Thoracic aorta (tissue), 2 donors: ENCODE measurements at regions not wholly inside any gene's neighbourhood (a gene's known extent, or its start where the extent isn't known, plus 50 kb on each side); places are given as distances from the start of the nearest gene placed in this dataset.

ENCODE experiments used
- ATAC-seq: fragments of 150-250 bp; one replicate; pipeline ENCODE4 v1.8.0; 2017; ENCODE audit warnings: low read depth; ENCODE audit not compliant: insufficient number of reproducible peaks, low FRiP score
- DNase-seq: peaks from one replicate; pipeline ENCODE4 v3.0.0-alpha.2; 2020; ENCODE audit warnings: low spot score
- H3K27ac ChIP-seq, 2 donors: fragments of 200-600 bp; sonication (generic); 1 replicate in 1 of 2; 2 replicates in 1 of 2; pipeline ENCODE4 v1.5.1; 2016; ENCODE audit warnings: mild to moderate bottlenecking in 2 of 2, moderate library complexity in 2 of 2
- H3K27me3 ChIP-seq: fragments of 200-600 bp; sonication (generic); replicated peaks from 2 replicates; pipeline ENCODE4 v1.6.0; 2016; ENCODE audit warnings: mild to moderate bottlenecking; ENCODE audit not compliant: insufficient read depth
- H3K36me3 ChIP-seq: fragments of 200-600 bp; sonication (generic); one replicate; pipeline ENCODE4 v1.5.1; 2016
- H3K4me1 ChIP-seq, 2 donors: fragments of 200-600 bp; sonication (generic); 1 replicate in 1 of 2; 2 replicates in 1 of 2; pipeline versions ENCODE4 v1.5.1 to v1.6.0; 2016; ENCODE audit warnings: low read depth in 2 of 2, mild to moderate bottlenecking in 1 of 2; ENCODE audit not compliant: control insufficient read depth in 1 of 2
- H3K4me3 ChIP-seq: fragments of 200-600 bp; sonication (generic); 2 replicates; pipeline ENCODE4 v1.5.1; 2016; ENCODE audit warnings: mild to moderate bottlenecking
- H3K9me3 ChIP-seq: fragments of 200-600 bp; sonication (generic); 2 replicates; pipeline ENCODE4 v1.5.1; 2016
- CTCF ChIP-seq: fragments of 200-600 bp; sonication (generic); IDR thresholded peaks from one replicate; pipeline ENCODE4 v1.5.1; 2019; ENCODE audit warnings: antibody characterized with exemption

- Histone ChIP-seq H3K27ac (no peak overlapping the region), H3K4me1 (no peaks in the 10 kb centered on the region), H3K9me3 (no peaks in the 10 kb centered on the region), H3K36me3 (no peaks in the 10 kb centered on the region), H3K27me3 (no peaks in the 10 kb centered on the region), H3K4me3 (no peak overlapping the region)
- no peak for DNase-seq
- no peak for TF ChIP-seq CTCF
- no peak for ATAC-seq
Observed at GRCh38 chr11:134481933-134482527, 70.0 kb upstream of the B3GAT1 start.

- no peak for TF ChIP-seq CTCF
- no peaks in the 10 kb centered on the region for H3K9me3 ChIP-seq
- no peak overlapping the region for H3K4me3 ChIP-seq
- no peaks in the 10 kb centered on the region for H3K36me3 ChIP-seq
- no peaks in the 10 kb centered on the region for H3K27me3 ChIP-seq
- H3K4me1 ChIP-seq, result no peaks in the 10 kb centered on the region
- ATAC-seq (no peak), DNase-seq (no peak)
- no peak overlapping the region for H3K27ac ChIP-seq
Observed at GRCh38 chr11:134481135-134481534, 69.1 kb upstream of the B3GAT1 start.

GRCh38 chr11:134480136-134480712 lies 68.2 kb upstream of the B3GAT1 start:
- Histone ChIP-seq H3K4me3 (no peak overlapping the region), H3K27ac (no peak overlapping the region), H3K9me3 (no peaks in the 10 kb centered on the region), H3K4me1 (no peaks in the 10 kb centered on the region), H3K27me3 (no peaks in the 10 kb centered on the region), H3K36me3 (no peaks in the 10 kb centered on the region)
- ATAC-seq (no peak), DNase-seq (no peak)
- TF ChIP-seq CTCF, result no peak

GRCh38 chr11:134479206-134480135 lies 67.4 kb upstream of the B3GAT1 start:
- H3K27me3 ChIP-seq, result no peaks in the 10 kb centered on the region
- H3K4me3 ChIP-seq, result no peak overlapping the region
- no peaks in the 10 kb centered on the region for H3K4me1 ChIP-seq
- no peak for TF ChIP-seq CTCF
- H3K27ac ChIP-seq, result no peak overlapping the region
- H3K36me3 ChIP-seq, result no peaks in the 10 kb centered on the region
- DNase-seq (no peak), ATAC-seq (no peak)
- no peaks in the 10 kb centered on the region for H3K9me3 ChIP-seq

GRCh38 chr11:134478611-134479010 lies 66.6 kb upstream of the B3GAT1 start:
- H3K4me1 ChIP-seq, result no peaks in the 10 kb centered on the region
- H3K27ac ChIP-seq, result no peak overlapping the region
- H3K9me3 ChIP-seq, result no peaks in the 10 kb centered on the region
- H3K4me3 ChIP-seq, result no peak overlapping the region
- no peaks in the 10 kb centered on the region for H3K27me3 ChIP-seq
- DNase-seq (no peak), ATAC-seq (no peak)
- H3K36me3 ChIP-seq, result no peaks in the 10 kb centered on the region
- no peak for TF ChIP-seq CTCF
